Neural cell (in vitro differentiated cells): ENCODE measurements at regions not wholly inside any gene's neighbourhood (a gene's known extent, or its start where the extent isn't known, plus 50 kb on each side); places are given as distances from the start of the nearest gene placed in this dataset.

Source experiments
- H2AFZ ChIP-seq: fragments of 200-600, 300-800 bp; sonication (generic), shearing (Covaris generic); 2 replicates; pipeline ENCODE4 v1.6.0; 2014; ENCODE audit warnings: low read depth, mild to moderate bottlenecking, antibody characterized with exemption, low read length, moderate library complexity
- H3F3A ChIP-seq: fragments of 200-600 bp; shearing (Covaris generic); 2 replicates; pipeline ENCODE4 v1.6.1; 2016; ENCODE audit warnings: mild to moderate bottlenecking, moderate library complexity, mixed read lengths, antibody characterized with exemption, low read length; ENCODE audit not compliant: insufficient read depth, poor library complexity, severe bottlenecking
- H3K27ac ChIP-seq: fragments of 200-600, 300-800 bp; sonication (generic), shearing (Covaris generic); 2 replicates; pipeline ENCODE4 v1.5.1; 2014; ENCODE audit warnings: mild to moderate bottlenecking, low read length, moderate library complexity
- H3K27me3 ChIP-seq: fragments of 300-800, 200-600 bp; sonication (generic), shearing (Covaris generic); 2 replicates; pipeline ENCODE4 v1.6.0; 2014; ENCODE audit warnings: mild to moderate bottlenecking, low read depth, low read length, moderate library complexity; ENCODE audit not compliant: insufficient read depth
- H3K36me3 ChIP-seq: fragments of 300-800, 200-600 bp; sonication (generic), shearing (Covaris generic); 2 replicates; pipeline ENCODE4 v1.5.1; 2014; ENCODE audit warnings: mild to moderate bottlenecking, antibody characterized with exemption, low read length, moderate library complexity; ENCODE audit not compliant: insufficient read depth
- H3K4me2 ChIP-seq: fragments of 300-800, 200-600 bp; sonication (generic), shearing (Covaris generic); 2 replicates; pipeline ENCODE4 v1.6.0; 2014; ENCODE audit warnings: mild to moderate bottlenecking, low read length
- H3K4me3 ChIP-seq: fragments of 300-800, 200-600 bp; sonication (generic), shearing (Covaris generic); 2 replicates; pipeline ENCODE4 v1.5.1; 2014; ENCODE audit warnings: mild to moderate bottlenecking, low read length, moderate library complexity
- H3K79me2 ChIP-seq: fragments of 200-600 bp; shearing (Covaris generic); replicated peaks from 2 replicates; pipeline ENCODE4 v1.6.0; 2014; ENCODE audit warnings: mild to moderate bottlenecking, low read length, moderate library complexity; ENCODE audit not compliant: insufficient read depth
- H3K9ac ChIP-seq: fragments of 300-800, 200-600 bp; sonication (generic), shearing (Covaris generic); 2 replicates; pipeline ENCODE4 v1.6.1; 2016; ENCODE audit warnings: mild to moderate bottlenecking, low read length, mixed read lengths
- H3K9me2 ChIP-seq: fragments of 200-600 bp; shearing (Covaris generic); 2 replicates; pipeline ENCODE4 v1.6.1; 2016; ENCODE audit warnings: mild to moderate bottlenecking, low read length, mixed read lengths; ENCODE audit not compliant: insufficient read depth
- H3K9me3 ChIP-seq: fragments of 200-600, 300-800 bp; sonication (generic), shearing (Covaris generic); 2 replicates; pipeline ENCODE4 v1.6.1; 2016; ENCODE audit warnings: mild to moderate bottlenecking, mixed run types, low read length, moderate library complexity, mixed read lengths
- H4K20me1 ChIP-seq: fragments of 200-600 bp; shearing (Covaris generic); 2 replicates; pipeline ENCODE4 v1.6.1; 2016; ENCODE audit warnings: mild to moderate bottlenecking, mixed run types; ENCODE audit not compliant: insufficient read depth
- CTCF ChIP-seq: fragments of 450-650 bp; IDR thresholded peaks from 2 replicates; pipeline ENCODE4 v1.5.1; 2014; ENCODE audit warnings: antibody characterized with exemption, mild to moderate bottlenecking, moderate library complexity; ENCODE audit not compliant: poor library complexity, severe bottlenecking
- EP300 ChIP-seq: fragments of 450-650 bp; conservative IDR thresholded peaks from 2 replicates; pipeline ENCODE4 v1.6.1; 2014; ENCODE audit warnings: antibody characterized with exemption, mild to moderate bottlenecking, moderate library complexity; ENCODE audit not compliant: poor library complexity, severe bottlenecking
- EZH2 ChIP-seq: fragments of 200-600, 300-800 bp; shearing (Covaris generic), sonication (generic); IDR thresholded peaks from 2 replicates; pipeline ENCODE4 v1.6.1; 2014; ENCODE audit warnings: antibody characterized with exemption, low read length, borderline replicate concordance, mild to moderate bottlenecking; ENCODE audit not compliant: insufficient read depth, poor library complexity, severe bottlenecking
- MXI1 ChIP-seq: fragments of 450-650 bp; conservative IDR thresholded peaks from 2 replicates; pipeline ENCODE4 v1.6.1; 2014; ENCODE audit warnings: antibody characterized with exemption, mild to moderate bottlenecking; ENCODE audit not compliant: poor library complexity, severe bottlenecking
- POLR2AphosphoS5 ChIP-seq: IDR thresholded peaks from 2 replicates; pipeline ENCODE4 v1.6.1; 2012
- RAD21 ChIP-seq: fragments of 450-650 bp; conservative IDR thresholded peaks from 2 replicates; pipeline ENCODE4 v1.6.1; 2014; ENCODE audit warnings: antibody characterized with exemption, mild to moderate bottlenecking, moderate library complexity
- REST ChIP-seq: IDR thresholded peaks from 2 replicates; pipeline ENCODE4 v1.6.1; 2012; ENCODE audit warnings: borderline replicate concordance
- SMC3 ChIP-seq: fragments of 450-650 bp; conservative IDR thresholded peaks from 2 replicates; pipeline ENCODE4 v1.6.1; 2014; ENCODE audit warnings: antibody characterized with exemption, mild to moderate bottlenecking, moderate library complexity; ENCODE audit not compliant: poor library complexity
- TAF1 ChIP-seq: IDR thresholded peaks from 2 replicates; pipeline ENCODE4 v1.6.1; 2012; ENCODE audit warnings: low read depth

GRCh38 chr1:105243969-105244368 is 1494.3 kb downstream of the AMY1C start:
- Histone ChIP-seq H3K9ac (no peak overlapping the region), H3K4me3 (no peak overlapping the region), H3K79me2 (no peaks in the 10 kb centered on the region), H3F3A (no peaks in the 10 kb centered on the region), H3K9me2 (no peaks in the 10 kb centered on the region), H2AFZ (no peak overlapping the region), H3K9me3 (no peaks in the 10 kb centered on the region), H3K36me3 (no peaks in the 10 kb centered on the region), H4K20me1 (no peaks in the 10 kb centered on the region), H3K27me3 (no peaks in the 10 kb centered on the region), H3K27ac (no peak overlapping the region), H3K4me2 (no peak overlapping the region)
- no peak for TF ChIP-seq POLR2AphosphoS5
- no peak for TF ChIP-seq MXI1
- TF ChIP-seq EZH2 = no peak
- TF ChIP-seq CTCF = no peak
- no peak for TF ChIP-seq RAD21
- TF ChIP-seq REST = no peak
- TF ChIP-seq SMC3 = no peak
- no peak for TF ChIP-seq EP300
- no peak for TF ChIP-seq TAF1

- H3K27ac ChIP-seq = no peak overlapping the region
- no peaks in the 10 kb centered on the region for H3K27me3 ChIP-seq
- H3K9me3 ChIP-seq = no peaks in the 10 kb centered on the region
- H3K4me2 ChIP-seq = no peak overlapping the region
- H3K9me2 ChIP-seq = no peaks in the 10 kb centered on the region
- no peaks in the 10 kb centered on the region for H4K20me1 ChIP-seq
- no peak overlapping the region for H2AFZ ChIP-seq
- no peaks in the 10 kb centered on the region for H3K36me3 ChIP-seq
- no peak overlapping the region for H3K4me3 ChIP-seq
- no peaks in the 10 kb centered on the region for H3K79me2 ChIP-seq
- H3K9ac ChIP-seq = no peak overlapping the region
- TF ChIP-seq RAD21 = no peak
- no peak for TF ChIP-seq REST
- TF ChIP-seq MXI1 = no peak
- TF ChIP-seq POLR2AphosphoS5 = no peak
- TF ChIP-seq CTCF = no peak
- TF ChIP-seq TAF1 = no peak
- no peaks in the 10 kb centered on the region for H3F3A ChIP-seq
Observed at GRCh38 chr1:105254906-105255305, 1505.2 kb downstream of the AMY1C start.
